ENCODE measurements at regions not wholly inside any gene's neighbourhood (a gene's known extent, or its start where the extent isn't known, plus 50 kb on each side); places are given as distances from the start of the nearest gene placed in this dataset.

DNA sequence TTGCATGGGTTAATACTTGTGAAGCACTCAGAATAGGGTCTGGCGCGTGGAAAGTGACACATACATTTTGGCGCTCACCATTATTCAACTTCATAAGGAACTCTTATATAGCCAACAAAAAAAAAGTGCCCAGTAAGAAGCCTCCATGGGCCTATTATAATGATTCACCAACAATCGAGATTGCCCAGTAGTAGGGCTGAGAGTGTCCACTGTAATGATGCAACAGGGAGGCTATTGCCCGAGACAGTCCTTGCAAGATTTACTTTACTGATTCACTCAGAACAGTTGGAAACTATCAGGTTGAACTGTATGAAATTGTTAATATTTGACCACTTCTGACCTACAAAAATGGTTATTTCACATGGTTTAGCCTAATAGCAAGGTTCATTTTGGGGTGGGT, 86.0 kb downstream of the PJA1 start:
- no peaks in the 10 kb centered on the region for H3K36me3 ChIP-seq (ENCODE audit: insufficient read depth, low read length)
- H3K4me1 Mint-ChIP-seq (ENCODE audit: low read depth), result no peaks in the 10 kb centered on the region
- no peaks in the 10 kb centered on the region for H3K27me3 ChIP-seq (ENCODE audit: control insufficient read depth in 1 of 2, insufficient read depth in 2 of 2, low read length in 2 of 2)
- no peaks in the 10 kb centered on the region for H3K4me1 ChIP-seq (ENCODE audit: insufficient read depth, low read length)
- CTCF ChIA-PET, result no interaction called here
- ATAC-seq (ENCODE audit: poor library complexity) (no peak), DNase-seq (no peak)
- POLR2A ChIA-PET, result no interaction called here
- H3K4me3 Mint-ChIP-seq, result no peak overlapping the region
- no peak overlapping the region for H3K27ac Mint-ChIP-seq
- no peaks in the 10 kb centered on the region for H3K9me3 Mint-ChIP-seq
- no peaks in the 10 kb centered on the region for H3K36me3 Mint-ChIP-seq (ENCODE audit: low read depth)
- TF ChIP-seq, protein P1, sequence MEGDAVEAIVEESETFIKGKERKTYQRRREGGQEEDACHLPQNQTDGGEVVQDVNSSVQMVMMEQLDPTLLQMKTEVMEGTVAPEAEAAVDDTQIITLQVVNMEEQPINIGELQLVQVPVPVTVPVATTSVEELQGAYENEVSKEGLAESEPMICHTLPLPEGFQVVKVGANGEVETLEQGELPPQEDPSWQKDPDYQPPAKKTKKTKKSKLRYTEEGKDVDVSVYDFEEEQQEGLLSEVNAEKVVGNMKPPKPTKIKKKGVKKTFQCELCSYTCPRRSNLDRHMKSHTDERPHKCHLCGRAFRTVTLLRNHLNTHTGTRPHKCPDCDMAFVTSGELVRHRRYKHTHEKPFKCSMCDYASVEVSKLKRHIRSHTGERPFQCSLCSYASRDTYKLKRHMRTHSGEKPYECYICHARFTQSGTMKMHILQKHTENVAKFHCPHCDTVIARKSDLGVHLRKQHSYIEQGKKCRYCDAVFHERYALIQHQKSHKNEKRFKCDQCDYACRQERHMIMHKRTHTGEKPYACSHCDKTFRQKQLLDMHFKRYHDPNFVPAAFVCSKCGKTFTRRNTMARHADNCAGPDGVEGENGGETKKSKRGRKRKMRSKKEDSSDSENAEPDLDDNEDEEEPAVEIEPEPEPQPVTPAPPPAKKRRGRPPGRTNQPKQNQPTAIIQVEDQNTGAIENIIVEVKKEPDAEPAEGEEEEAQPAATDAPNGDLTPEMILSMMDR (IDR thresholded peaks at IDR 0.05), result no peak
- no peaks in the 10 kb centered on the region for H3K27me3 Mint-ChIP-seq
- H3K4me3 ChIP-seq (ENCODE audit: low read length), result no peak overlapping the region
- intact Hi-C loops (cut with DNase I, micrococcal nuclease), result no loop called here
- H3K9me3 ChIP-seq (ENCODE audit: control insufficient read depth in 1 of 2, insufficient read depth in 1 of 2, low read length in 2 of 2), result no peaks in the 10 kb centered on the region
- no peak overlapping the region for H3K27ac ChIP-seq (ENCODE audit: low read depth in 1 of 2, low read length in 2 of 2)

DNA sequence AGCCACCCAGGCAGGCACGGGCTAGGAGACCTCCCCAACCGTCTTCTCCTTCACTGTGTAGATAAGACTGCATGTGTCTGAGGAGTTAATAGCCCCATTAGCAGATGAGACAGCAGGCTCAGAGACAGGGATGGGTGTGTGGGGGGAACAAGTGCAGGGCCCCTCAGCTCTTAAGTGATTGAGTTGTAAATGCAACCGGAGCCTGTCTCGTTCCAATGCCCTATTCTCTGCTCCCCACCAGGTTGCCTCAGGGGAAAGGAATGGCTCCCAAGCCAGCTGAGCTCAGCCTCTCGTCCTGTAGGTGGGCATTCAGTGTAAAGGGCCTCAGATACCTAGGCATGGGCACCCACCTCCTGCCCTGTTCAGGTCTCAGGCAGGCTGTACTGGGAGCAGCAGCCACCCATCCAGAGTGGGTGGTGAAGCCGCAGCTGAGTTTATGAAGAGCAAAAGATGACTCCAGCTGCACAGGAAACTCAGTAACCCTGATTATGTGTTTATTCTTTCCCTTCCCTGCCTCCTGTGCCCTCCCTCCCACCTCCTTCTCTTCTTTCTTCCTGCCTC, 87.3 kb downstream of the PJA1 start:
- H3K36me3 ChIP-seq (ENCODE audit: insufficient read depth, low read length), result no peaks in the 10 kb centered on the region
- Mint-ChIP-seq H3K27me3 (no peaks in the 10 kb centered on the region), H3K4me1 (ENCODE audit: low read depth) (no peaks in the 10 kb centered on the region), H3K27ac (no peak overlapping the region), H3K4me3 (no peak overlapping the region), H3K36me3 (ENCODE audit: low read depth) (no peaks in the 10 kb centered on the region), H3K9me3 (no peaks in the 10 kb centered on the region)
- no peak for DNase-seq
- ChIA-PET POLR2A (no interaction called here), CTCF (no interaction called here)
- H3K4me3 ChIP-seq (ENCODE audit: low read length), result no peak overlapping the region
- no peak for ATAC-seq (ENCODE audit: poor library complexity)
- no peaks in the 10 kb centered on the region for H3K27me3 ChIP-seq (ENCODE audit: control insufficient read depth in 1 of 2, insufficient read depth in 2 of 2, low read length in 2 of 2)
- H3K4me1 ChIP-seq (ENCODE audit: insufficient read depth, low read length), result no peaks in the 10 kb centered on the region
- intact Hi-C loops (cut with DNase I, micrococcal nuclease), result no loop called here
- H3K27ac ChIP-seq (ENCODE audit: low read depth in 1 of 2, low read length in 2 of 2), result no peak overlapping the region
- no peaks in the 10 kb centered on the region for H3K9me3 ChIP-seq (ENCODE audit: control insufficient read depth in 1 of 2, insufficient read depth in 1 of 2, low read length in 2 of 2)
- TF ChIP-seq, protein P1 (IDR thresholded peaks at IDR 0.05), result no peak

DNA sequence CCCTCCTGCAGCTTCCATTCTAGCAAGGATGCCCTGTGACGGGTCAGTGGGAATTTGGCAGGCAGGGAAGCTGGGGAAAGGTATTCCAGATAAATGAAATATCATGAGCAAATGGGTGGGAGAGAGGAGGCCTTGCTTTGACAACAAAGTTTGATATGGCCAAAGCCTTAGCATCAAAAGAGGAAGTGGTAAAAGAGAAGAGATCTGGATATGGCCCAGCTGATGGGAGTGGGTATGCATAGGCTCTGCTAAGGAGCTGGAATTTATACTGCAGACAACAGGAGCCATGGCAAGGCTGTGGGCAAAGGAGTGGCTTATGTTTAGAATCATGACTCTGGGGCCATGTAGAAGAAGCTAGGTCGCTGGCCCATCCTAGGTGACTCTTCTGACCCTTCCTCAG, 89.2 kb downstream of the PJA1 start:
- H3K36me3 Mint-ChIP-seq (ENCODE audit: low read depth), result no peaks in the 10 kb centered on the region
- H3K9me3 Mint-ChIP-seq, result no peaks in the 10 kb centered on the region
- ChIA-PET POLR2A (no interaction called here), CTCF (no interaction called here)
- TF ChIP-seq, protein P1 (IDR thresholded peaks at IDR 0.05), result no peak
- Histone ChIP-seq H3K36me3 (ENCODE audit: insufficient read depth, low read length) (no peaks in the 10 kb centered on the region), H3K4me1 (ENCODE audit: insufficient read depth, low read length) (no peaks in the 10 kb centered on the region), H3K27ac (ENCODE audit: low read depth in 1 of 2, low read length in 2 of 2) (no peak overlapping the region), H3K27me3 (ENCODE audit: control insufficient read depth in 1 of 2, insufficient read depth in 2 of 2, low read length in 2 of 2) (no peaks in the 10 kb centered on the region), H3K9me3 (ENCODE audit: control insufficient read depth in 1 of 2, insufficient read depth in 1 of 2, low read length in 2 of 2) (no peaks in the 10 kb centered on the region), H3K4me3 (ENCODE audit: low read length) (no peak overlapping the region)
- H3K27ac Mint-ChIP-seq, result no peak overlapping the region
- no peaks in the 10 kb centered on the region for H3K27me3 Mint-ChIP-seq
- no peak overlapping the region for H3K4me3 Mint-ChIP-seq
- intact Hi-C loops (cut with DNase I, micrococcal nuclease), result no loop called here
- DNase-seq (no peak), ATAC-seq (ENCODE audit: poor library complexity) (no peak)
- no peaks in the 10 kb centered on the region for H3K4me1 Mint-ChIP-seq (ENCODE audit: low read depth)
